Skeletal muscle cell (primary cell): ENCODE measurements at regions not wholly inside any gene's neighbourhood (a gene's known extent, or its start where the extent isn't known, plus 50 kb on each side); places are given as distances from the start of the nearest gene placed in this dataset.

Source experiments
- DNase-seq: peaks from one replicate; pipeline ENCODE4 v3.0.0-alpha.2; 2010; ENCODE audit warnings: low read depth
- H3K4me3 ChIP-seq: 2 replicates; pipeline ENCODE4 v1.5.1; 2011; ENCODE audit warnings: low read depth, mild to moderate bottlenecking, control low read depth, low read length, moderate library complexity

- H3K4me3 ChIP-seq = no peak overlapping the region
- DNase-seq = no peak
Measured at GRCh38 chr6:43945768-43946080, 175.7 kb downstream of the VEGFA start.

DNA sequence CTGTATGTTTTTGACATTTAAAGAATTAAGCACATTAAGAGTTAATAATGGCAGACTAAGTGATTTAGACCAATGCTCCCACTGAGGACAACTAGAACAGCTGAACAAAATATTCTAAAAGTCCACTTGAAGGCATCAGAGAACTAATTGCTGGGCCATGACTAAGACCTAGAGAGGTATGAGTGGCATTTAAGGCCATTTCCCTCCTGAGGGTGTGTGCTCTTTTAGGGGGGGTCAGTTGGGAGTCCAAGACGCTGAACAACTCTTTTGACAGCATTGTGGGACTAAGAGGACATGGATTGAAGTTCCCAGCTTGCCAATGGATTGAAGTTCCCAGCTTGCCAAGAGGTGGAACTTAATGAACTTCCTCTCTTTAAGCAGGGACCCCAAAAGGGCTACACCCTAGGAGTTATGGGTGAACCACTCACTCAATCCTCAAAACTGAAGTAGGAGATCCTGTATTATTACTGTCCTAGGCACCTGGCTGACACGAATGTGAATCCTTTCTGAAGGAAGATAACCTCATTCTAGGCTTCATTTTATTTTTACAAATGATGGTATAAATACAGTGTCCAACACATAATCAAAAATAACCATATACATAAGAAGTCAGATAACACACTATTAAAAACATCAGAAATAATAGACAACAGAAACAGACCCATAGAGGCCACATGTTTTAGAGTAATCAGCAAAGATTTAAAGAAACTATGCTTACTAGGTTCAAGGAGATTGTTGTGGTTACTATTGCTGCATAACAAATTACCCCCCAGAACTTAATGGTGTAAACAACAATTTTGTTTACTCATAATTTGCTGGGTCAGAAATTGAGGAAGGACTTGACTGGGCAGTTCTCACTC, 175.1 kb downstream of the VEGFA start:
- DNase-seq = no peak
- H3K4me3 ChIP-seq = no peak overlapping the region

DNA sequence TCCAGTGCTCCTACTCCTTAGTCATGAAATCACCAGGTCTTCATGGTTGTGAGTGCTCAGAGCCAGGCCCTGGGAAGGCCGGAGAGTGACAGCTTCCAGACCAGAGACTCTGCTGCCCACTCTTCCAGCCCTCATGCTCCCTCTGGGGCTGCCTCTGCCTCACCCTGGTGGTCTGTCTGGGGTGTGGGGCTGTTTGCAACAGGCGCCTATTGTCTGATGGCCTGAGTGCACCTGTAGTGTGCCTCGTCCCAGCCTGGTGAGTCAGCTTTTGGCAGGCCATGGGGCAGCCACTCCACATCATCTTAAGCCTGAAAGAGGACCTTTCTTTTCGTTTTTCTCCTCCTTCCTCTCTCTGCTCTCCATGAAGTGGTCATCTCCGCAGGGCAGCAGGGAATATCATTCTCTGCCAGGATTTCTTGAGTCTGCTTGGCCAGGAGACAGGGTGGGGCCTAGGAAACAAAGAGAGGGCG, 173.8 kb downstream of the VEGFA start:
- no peak for DNase-seq
- H3K4me3 ChIP-seq = no peak overlapping the region

DNA sequence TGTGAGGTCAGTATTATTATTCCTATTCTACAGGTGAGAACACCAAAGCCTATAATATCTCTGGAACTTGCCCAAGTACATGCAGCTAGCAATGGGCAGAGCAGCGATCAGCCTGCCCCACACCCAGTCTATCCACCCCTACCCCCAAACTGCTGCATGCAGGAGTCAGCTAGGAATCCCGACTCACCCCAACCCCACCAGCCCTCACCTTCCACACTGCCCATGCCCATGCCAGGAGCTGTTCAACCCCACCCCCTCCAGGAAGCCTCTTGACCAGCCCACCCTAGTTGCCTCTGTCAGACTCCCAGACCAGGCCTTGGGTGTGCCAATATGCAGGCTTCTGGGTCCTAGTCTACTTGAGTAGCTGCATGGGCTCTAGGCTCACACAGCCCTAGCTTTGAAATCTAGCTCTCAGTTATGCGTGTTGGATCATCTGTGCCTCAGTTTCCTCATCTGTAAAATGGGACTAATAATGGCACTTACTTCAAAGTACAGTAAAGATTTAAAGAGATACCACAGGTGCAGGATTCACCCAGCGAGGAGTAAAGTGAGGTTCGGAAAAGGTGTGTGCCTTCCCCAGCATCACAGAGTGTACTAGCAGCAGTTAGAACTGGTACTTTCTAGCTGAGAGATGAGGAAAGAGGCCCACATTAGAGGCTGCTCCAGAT, 173.2 kb downstream of the VEGFA start:
- DNase-seq = no peak

GRCh38 chr6:43942616-43943015, 172.6 kb downstream of the VEGFA start:
- no peak overlapping the region for H3K4me3 ChIP-seq
- DNase-seq = no peak

More for the DNA sequence above, 173.2 kb downstream of the VEGFA start:
- H3K4me3 ChIP-seq = no peak overlapping the region

DNA sequence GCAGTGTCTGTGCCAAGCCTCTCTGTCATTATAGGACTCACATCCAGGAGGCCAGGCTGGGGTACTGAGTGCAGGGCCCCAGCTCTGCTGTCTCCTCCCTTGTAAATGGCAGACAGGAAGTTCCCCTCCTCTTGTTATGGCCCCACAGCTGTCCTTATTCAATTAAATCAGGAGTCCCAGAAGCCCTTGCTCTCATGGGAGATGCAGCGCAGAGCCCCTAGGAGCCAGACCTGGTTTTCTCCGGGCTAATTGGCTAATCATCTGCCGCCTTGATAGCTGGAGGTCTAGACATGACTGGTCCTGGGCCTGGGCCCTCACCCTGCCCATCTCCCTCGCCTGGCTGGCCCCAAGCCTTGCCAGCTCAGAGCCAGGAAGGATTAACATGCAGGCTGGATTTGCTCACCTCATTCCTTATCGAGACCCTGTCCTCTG, 172.0 kb downstream of the VEGFA start:
- DNase-seq = no peak
- no peak overlapping the region for H3K4me3 ChIP-seq

- no peak overlapping the region for H3K4me3 ChIP-seq
- DNase-seq = no peak
Measured at GRCh38 chr6:43941174-43941573, 171.2 kb downstream of the VEGFA start.

GRCh38 chr6:43940393-43941087, 170.5 kb downstream of the VEGFA start:
- H3K4me3 ChIP-seq = no peak overlapping the region
- DNase-seq = no peak

GRCh38 chr6:43940071-43940392, 170.0 kb downstream of the VEGFA start:
- no peak for DNase-seq
- H3K4me3 ChIP-seq = no peak overlapping the region

GRCh38 chr6:43939281-43940070, 169.5 kb downstream of the VEGFA start:
- DNase-seq = no peak
- H3K4me3 ChIP-seq = no peak overlapping the region

GRCh38 chr6:43938178-43939105, 168.4 kb downstream of the VEGFA start:
- H3K4me3 ChIP-seq = no peak overlapping the region
- no peak for DNase-seq

- no peak for DNase-seq
- no peak overlapping the region for H3K4me3 ChIP-seq
Measured at GRCh38 chr6:43937236-43938177, 167.5 kb downstream of the VEGFA start.

GRCh38 chr6:43936476-43936875, 166.5 kb downstream of the VEGFA start:
- no peak for DNase-seq
- H3K4me3 ChIP-seq = no peak overlapping the region

GRCh38 chr6:43935921-43936439, 166.0 kb downstream of the VEGFA start:
- H3K4me3 ChIP-seq = no peak overlapping the region
- no peak for DNase-seq

GRCh38 chr6:43934803-43935602, 165.0 kb downstream of the VEGFA start:
- no peak for DNase-seq
- H3K4me3 ChIP-seq = no peak overlapping the region

DNA sequence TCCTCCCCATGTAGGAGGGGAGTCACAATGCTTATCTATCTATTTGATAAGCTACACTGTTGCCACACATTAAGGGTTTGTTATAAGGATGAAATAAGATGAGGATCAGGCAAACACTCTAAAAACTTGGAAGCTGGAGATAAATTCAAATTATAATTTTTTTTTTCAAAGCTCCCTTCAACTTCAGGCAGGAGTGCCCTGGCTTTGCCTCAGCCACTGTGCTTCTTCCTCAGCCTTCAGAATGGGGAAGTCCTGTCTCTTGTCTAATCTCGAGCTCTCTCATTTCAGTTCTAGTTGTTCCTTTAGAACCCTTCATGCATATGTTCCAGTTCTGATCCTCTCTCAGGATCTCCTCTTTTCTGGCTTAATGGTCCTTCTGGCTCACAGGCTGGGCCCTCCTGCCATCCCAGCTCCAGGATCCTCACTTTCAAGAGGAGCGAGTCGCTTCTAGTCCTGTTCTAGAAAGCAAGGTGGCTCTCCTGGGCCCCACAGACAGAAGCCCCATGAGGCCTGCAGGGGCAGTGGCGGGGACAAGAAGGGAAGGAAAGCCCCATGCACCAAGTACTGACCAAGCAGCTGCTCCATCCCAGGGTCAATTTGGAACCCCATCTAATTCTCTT, 164.3 kb downstream of the VEGFA start:
- DNase-seq = no peak
- no peak overlapping the region for H3K4me3 ChIP-seq
